Breast epithelium (tissue), 4 donors: ENCODE measurements at regions not wholly inside any gene's neighbourhood (a gene's known extent, or its start where the extent isn't known, plus 50 kb on each side); places are given as distances from the start of the nearest gene placed in this dataset.

Source experiments
- DNase-seq, 2 donors: peaks; one replicate each; pipeline ENCODE4 v3.0.0-alpha.2; 2019; ENCODE audit warnings: low spot score in 2 of 2
- H3K27ac ChIP-seq, 2 donors: fragments of 200-600 bp; sonication (generic) in 1 of 2; one replicate each; pipeline ENCODE4 v1.5.1; 2016 to 2019; ENCODE audit warnings: mild to moderate bottlenecking in 1 of 2
- H3K27me3 ChIP-seq, 2 donors: fragments of 200-600 bp; sonication (generic) in 1 of 2; one replicate each; pipeline versions ENCODE4 v1.5.1 to v1.6.0; 2017 to 2019; ENCODE audit warnings: control low read depth in 1 of 2, mild to moderate bottlenecking in 1 of 2
- H3K36me3 ChIP-seq: fragments of 200-600 bp; one replicate; pipeline ENCODE4 v1.5.1; 2019
- H3K4me1 ChIP-seq, 2 donors: fragments of 200-600 bp; sonication (generic); one replicate each; pipeline ENCODE4 v1.5.1; 2016 to 2019; ENCODE audit warnings: control low read depth in 1 of 2
- H3K4me3 ChIP-seq, 3 donors: fragments of 200-600 bp; sonication (generic); 1 replicate in 2 of 3; 2 replicates in 1 of 3; pipeline ENCODE4 v1.5.1; 2016 to 2019; ENCODE audit warnings: mild to moderate bottlenecking in 3 of 3, moderate library complexity in 2 of 3
- H3K9me3 ChIP-seq, 2 donors: fragments of 200-600 bp; sonication (generic) in 1 of 2; one replicate each; pipeline ENCODE4 v1.5.1; 2016 to 2019; ENCODE audit warnings: control low read depth in 1 of 2
- POLR2A ChIP-seq: fragments of 450-650 bp; IDR thresholded peaks from one replicate; pipeline ENCODE4 v1.6.1; 2016; ENCODE audit warnings: antibody characterized with exemption, mild to moderate bottlenecking, moderate library complexity
- POLR2AphosphoS5 ChIP-seq, 3 donors: sonication (generic); formaldehyde crosslinking; IDR thresholded peaks; one replicate each; pipeline ENCODE4 v1.6.1; 2017; ENCODE audit warnings: antibody characterized with exemption in 3 of 3
- intact Hi-C: fragments of 100-400 bp; cut with DNase I; formaldehyde crosslinking; loops from one replicate; pipeline ENCODE4 v1.15.1; 2023; ENCODE audit warnings: low total_unique reads
- TF ChIP-seq, protein P1 (sequence below), 3 donors: fragments of 450-650 bp; IDR thresholded peaks; one replicate each; pipeline ENCODE4 v1.5.1; 2016 to 2017; ENCODE audit warnings: antibody characterized with exemption in 3 of 3, mild to moderate bottlenecking in 3 of 3, moderate library complexity in 3 of 3

DNA sequence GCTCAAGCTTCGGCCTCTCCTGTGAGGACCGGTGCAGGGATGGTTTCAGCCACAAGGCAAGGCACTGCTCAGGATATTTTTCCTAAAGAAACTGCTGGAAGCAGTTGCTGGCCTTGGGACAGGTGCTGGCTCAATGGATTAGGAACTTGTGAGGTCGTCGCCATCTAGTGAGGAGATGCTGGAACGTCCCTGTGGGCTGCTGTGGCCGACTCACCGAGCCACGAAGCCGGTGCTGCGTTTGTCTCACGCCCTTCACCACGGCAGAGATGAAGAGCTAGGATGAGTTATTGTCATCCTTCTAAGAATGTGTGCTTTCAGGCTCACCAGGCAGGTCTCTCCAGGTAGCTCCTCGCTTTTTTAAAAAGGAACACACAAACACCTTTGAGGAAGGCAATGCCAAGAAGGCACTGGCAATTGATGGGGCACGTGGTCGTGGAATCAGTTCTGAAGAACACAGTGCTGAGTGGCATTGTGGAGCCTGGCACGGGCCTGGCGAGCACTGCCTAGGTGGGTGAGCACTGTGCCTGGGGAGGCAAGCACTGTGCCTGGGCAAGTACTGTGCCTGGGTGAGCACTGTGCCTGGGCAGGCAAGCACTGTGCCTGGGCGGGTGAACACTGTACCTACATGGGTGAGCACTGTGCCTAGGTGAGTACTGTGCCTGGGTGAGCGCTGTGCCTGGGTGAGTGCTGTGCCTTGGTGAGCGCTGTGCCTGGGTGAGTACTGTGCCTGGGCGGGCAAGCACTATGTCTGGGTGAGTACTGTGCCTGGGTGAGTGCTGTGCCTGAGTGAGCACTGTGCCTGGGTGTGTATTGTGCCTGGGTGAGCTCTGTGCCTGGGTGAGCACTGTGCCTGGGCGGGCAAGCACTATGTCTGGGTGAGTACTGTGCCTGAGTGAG lies 140.4 kb downstream of the TEX29 start:
- Histone ChIP-seq H3K27me3 (peaks cover 0 to 40% of the 10 kb centered on the region in 2 donors), H3K36me3 (no peaks in the 10 kb centered on the region), H3K4me1 (no peaks in the 10 kb centered on the region), H3K27ac (no peak overlapping the region), H3K4me3 (no peak overlapping the region), H3K9me3 (peaks cover 0 to 11% of the 10 kb centered on the region in 2 donors)
- TF ChIP-seq, protein P1, sequence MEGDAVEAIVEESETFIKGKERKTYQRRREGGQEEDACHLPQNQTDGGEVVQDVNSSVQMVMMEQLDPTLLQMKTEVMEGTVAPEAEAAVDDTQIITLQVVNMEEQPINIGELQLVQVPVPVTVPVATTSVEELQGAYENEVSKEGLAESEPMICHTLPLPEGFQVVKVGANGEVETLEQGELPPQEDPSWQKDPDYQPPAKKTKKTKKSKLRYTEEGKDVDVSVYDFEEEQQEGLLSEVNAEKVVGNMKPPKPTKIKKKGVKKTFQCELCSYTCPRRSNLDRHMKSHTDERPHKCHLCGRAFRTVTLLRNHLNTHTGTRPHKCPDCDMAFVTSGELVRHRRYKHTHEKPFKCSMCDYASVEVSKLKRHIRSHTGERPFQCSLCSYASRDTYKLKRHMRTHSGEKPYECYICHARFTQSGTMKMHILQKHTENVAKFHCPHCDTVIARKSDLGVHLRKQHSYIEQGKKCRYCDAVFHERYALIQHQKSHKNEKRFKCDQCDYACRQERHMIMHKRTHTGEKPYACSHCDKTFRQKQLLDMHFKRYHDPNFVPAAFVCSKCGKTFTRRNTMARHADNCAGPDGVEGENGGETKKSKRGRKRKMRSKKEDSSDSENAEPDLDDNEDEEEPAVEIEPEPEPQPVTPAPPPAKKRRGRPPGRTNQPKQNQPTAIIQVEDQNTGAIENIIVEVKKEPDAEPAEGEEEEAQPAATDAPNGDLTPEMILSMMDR (IDR thresholded peaks at IDR 0.05): peak in 1 of 3 donors; percentile 45
- TF ChIP-seq POLR2A: no peak
- DNase-seq: peak in 1 of 2 donors; percentile 23
- intact Hi-C loops: no loop called here

DNA sequence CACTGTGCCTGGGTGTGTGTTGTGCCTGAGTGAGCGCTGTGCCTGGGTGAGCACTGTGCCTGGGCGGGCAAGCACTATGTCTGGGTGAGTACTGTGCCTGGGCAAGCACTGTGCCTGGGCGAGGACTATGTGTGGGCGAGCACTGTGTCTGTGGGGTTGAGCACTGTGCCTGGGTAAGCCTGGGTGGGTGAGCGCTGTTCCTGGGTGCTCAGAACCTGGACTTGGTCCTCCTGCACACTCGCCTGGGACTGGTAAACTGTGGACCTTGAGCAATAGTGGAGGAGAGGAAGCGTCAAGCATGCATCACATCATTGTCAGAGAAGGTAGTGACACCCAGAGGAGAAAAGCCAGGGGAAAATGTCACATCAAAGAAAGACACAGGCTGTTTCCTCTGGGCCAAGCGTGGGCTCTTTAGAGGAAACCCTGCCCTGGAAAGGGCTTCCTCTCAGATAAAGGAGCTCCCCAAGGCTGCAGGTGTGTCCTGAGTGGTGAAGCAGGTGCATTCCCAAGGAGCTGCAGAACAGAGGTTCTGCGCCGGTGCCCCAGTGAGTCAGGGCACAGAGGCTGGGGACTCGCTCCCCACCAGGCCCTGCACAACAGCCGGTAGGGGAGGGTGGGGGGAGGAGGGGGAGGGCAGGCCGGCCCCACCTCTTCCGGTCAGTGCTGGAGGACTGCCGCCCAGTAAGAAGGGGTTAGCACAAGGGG lies 141.2 kb downstream of the TEX29 start:
- H3K4me3 ChIP-seq: no peak overlapping the region
- no peak for TF ChIP-seq POLR2AphosphoS5 (IDR thresholded peaks at IDR 0.05)
- no peak for TF ChIP-seq POLR2A
- TF ChIP-seq, protein P1 (IDR thresholded peaks at IDR 0.05): no peak
- H3K4me1 ChIP-seq: no peaks in the 10 kb centered on the region
- no peak for DNase-seq
- peaks cover 4 to 6% of the 10 kb centered on the region in 2 donors for H3K9me3 ChIP-seq
- H3K36me3 ChIP-seq: no peaks in the 10 kb centered on the region
- no peak overlapping the region for H3K27ac ChIP-seq
- H3K27me3 ChIP-seq: peaks cover 0 to 48% of the 10 kb centered on the region in 2 donors
- intact Hi-C loops: no loop called here

DNA sequence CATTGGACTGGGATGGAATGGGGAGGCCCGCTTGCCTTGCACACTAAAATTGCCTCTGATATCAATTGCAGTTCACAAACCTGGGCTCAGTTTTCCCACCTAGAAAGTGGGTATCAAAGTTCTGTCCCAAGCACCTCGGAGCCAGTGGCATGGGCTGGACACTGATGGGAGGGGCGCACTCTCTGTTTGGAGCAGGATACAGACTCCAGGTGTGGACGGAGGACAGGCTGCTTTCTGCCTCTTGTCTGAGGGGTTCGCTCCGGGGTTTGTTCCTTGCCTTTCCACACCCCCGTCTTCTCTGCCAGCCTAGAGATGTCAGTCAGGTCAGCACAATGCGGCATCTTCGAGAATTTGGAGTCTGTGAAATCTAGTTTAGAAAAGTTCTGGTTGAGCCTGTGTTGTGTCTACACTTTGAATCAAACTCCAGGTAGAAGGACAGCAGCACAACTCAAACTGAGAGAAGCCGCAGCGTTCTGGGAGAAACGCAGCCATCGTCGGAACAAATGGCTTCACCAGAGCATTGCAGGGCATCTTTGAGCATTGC lies 141.9 kb downstream of the TEX29 start:
- H3K4me1 ChIP-seq: no peaks in the 10 kb centered on the region
- intact Hi-C loops: no loop called here
- DNase-seq: no peak

DNA sequence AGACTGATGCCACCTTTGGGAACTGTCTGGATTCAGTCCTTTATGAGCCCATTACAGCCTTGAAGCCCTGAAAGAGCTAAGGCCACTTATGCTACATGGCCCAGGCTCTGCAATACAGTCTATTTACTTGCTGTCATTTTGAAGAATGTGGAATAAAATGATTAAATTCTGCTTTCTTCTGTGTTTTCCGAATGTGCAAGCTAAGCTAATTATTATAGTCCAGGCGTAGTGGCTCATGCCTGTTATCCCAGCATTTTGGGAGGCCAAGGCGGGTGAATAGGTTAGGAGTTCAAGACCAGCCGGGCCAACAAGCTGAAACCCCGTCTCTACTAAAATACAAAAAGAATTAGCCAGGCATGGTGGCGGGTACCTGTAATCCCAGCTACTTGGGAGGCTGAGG lies 142.5 kb downstream of the TEX29 start:
- no peak overlapping the region for H3K27ac ChIP-seq
- no peak for DNase-seq
- TF ChIP-seq, protein P1 (IDR thresholded peaks at IDR 0.05): no peak
- no peak for TF ChIP-seq POLR2A
- no peak for TF ChIP-seq POLR2AphosphoS5 (IDR thresholded peaks at IDR 0.05)
- H3K27me3 ChIP-seq: peaks cover 0 to 53% of the 10 kb centered on the region in 2 donors
- intact Hi-C loops: no loop called here
- no peak overlapping the region for H3K4me3 ChIP-seq
- no peaks in the 10 kb centered on the region for H3K36me3 ChIP-seq
- H3K9me3 ChIP-seq: peaks cover 0 to 7% of the 10 kb centered on the region in 2 donors
- H3K4me1 ChIP-seq: no peaks in the 10 kb centered on the region

More for the DNA sequence above, 141.9 kb downstream of the TEX29 start:
- no peak overlapping the region for H3K27ac ChIP-seq
- H3K36me3 ChIP-seq: no peaks in the 10 kb centered on the region
- no peak overlapping the region for H3K4me3 ChIP-seq
- peaks cover 0 to 7% of the 10 kb centered on the region in 2 donors for H3K9me3 ChIP-seq
- TF ChIP-seq POLR2AphosphoS5 (IDR thresholded peaks at IDR 0.05) (no peak), POLR2A (no peak)
- TF ChIP-seq, protein P1 (IDR thresholded peaks at IDR 0.05): no peak
- H3K27me3 ChIP-seq: peaks cover 0 to 51% of the 10 kb centered on the region in 2 donors
